ENCODE measurements at regions not wholly inside any gene's neighbourhood (a gene's known extent, or its start where the extent isn't known, plus 50 kb on each side); places are given as distances from the start of the nearest gene placed in this dataset.

- no peak for DNase-seq (ENCODE audit: low read depth in 2 of 2)
Observed at GRCh38 chr10:81019029-81019890, 481.6 kb downstream of the SH2D4B start.

DNA sequence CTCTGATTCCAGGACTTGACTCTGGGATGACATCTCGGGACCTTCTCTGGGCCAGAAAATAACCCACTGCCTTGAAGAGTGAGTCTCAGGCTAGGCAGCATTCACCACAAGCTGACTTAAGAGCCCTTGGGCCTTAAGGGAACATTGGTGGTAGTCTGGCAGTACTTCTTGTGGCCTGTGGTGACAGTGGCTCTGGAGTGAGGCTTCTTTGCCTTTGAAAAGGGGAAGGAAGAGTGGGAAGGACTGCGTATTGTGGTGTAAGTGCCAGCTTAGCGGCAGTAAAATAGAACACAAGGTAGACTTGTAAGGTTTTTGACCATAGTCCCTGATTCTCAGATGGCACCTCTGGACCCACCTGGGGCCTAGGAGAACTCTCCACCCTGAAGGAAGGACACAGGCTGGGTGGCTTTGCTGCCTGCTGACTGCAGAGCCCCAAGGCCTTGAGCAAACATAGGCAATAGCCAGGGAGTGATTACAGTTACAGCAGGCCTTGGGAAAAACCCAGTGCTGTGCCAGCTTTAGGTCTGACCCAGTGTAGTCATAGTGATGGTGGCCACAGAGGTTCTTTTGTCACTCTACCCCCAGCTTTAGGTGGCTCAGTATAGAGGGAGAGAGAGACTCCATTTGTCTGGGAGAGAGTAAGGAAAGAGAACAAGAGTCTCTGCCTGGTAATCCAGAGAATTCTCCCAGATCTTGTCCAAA, 483.9 kb downstream of the SH2D4B start:
- no peak for DNase-seq (ENCODE audit: low read depth in 2 of 2)

DNA sequence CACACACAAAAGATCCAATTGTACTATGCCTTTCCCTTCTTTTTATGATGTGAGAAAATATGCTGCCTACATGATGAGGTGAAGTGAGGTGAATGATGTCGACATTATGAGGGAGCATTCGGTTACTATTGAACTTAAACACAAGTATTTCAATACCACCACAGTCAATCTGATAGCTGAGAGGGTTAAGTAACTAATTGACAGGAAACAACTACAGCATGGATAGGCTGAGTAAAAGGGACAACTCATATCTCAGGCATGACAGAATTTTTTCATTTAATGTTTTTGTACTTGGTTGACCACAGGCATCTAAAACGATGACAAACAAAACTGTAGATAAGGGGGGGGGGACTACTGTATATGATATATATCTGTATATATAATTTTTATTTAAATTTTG, 488.9 kb downstream of the SH2D4B start:
- no peak for DNase-seq (ENCODE audit: low read depth in 2 of 2)

DNA sequence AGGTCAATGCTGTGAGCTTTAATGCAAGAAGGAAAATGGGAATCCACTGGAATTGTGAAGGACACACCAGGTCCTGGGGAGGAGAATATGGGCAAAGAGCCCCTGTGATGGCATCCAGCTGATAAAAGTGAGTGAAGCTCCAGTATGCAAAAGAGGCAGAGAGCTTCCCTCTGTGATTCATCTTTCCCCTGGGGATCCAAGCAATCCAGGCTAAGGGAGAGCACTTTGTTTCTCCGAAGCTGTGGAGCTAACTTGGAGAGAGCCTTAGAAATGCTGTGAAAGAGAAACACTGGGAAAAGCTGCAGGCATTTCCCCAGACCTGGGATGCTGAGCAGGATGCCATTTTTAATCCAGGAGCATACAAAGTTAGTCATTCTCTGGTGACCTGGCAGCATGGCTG, 489.5 kb downstream of the SH2D4B start:
- no peak for DNase-seq (ENCODE audit: low read depth in 2 of 2)

GRCh38 chr10:81027706-81028105, 490.0 kb downstream of the SH2D4B start:
- no peak for DNase-seq (ENCODE audit: low read depth in 2 of 2)

DNA sequence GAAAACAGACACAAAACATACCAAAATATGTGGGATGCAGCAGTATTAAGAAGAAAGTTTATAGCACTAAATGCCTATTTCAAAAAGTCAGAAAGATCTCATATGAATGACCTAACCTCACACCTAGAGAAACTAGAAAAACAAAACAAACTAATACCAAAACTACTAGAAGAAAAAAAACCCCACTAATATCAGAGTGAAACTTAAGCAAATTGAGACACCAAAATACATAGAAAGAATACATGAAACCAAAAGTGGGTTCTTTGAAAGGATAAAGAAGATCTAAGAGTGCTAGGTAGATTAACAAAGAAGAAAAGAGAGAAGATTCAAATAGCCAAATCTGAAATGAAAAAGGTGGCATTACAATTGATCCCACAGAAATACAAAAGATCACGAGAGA, 494.1 kb downstream of the SH2D4B start:
- no peak for DNase-seq (ENCODE audit: low read depth in 2 of 2)

GRCh38 chr10:81034383-81034782, 496.7 kb downstream of the SH2D4B start:
- no peak for DNase-seq (ENCODE audit: low read depth in 2 of 2)

GRCh38 chr10:81036257-81036656, 498.6 kb downstream of the SH2D4B start:
- DNase-seq (ENCODE audit: low read depth in 2 of 2): no peak

GRCh38 chr10:81040031-81040430, 502.3 kb downstream of the SH2D4B start:
- no peak for DNase-seq (ENCODE audit: low read depth in 2 of 2)

DNA sequence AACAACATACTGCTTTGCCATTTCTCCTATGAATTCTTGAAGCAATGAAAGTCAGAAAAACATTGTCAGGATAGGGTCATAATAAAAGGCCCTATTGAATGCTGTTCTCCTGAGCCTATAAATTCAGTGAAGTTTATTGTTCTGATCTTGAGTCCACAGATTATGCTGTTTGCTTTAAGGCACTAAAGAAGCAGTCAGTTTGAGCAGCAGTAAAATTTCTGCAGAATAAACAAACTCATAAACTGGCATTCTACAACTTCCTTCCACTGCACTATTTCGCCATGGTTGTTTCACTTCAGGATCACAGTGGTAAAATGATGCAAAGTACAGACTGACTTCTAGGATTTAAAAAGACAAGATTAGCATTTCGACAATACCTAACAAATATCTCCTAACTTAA, 503.2 kb downstream of the SH2D4B start:
- no peak for DNase-seq (ENCODE audit: low read depth in 2 of 2)

DNA sequence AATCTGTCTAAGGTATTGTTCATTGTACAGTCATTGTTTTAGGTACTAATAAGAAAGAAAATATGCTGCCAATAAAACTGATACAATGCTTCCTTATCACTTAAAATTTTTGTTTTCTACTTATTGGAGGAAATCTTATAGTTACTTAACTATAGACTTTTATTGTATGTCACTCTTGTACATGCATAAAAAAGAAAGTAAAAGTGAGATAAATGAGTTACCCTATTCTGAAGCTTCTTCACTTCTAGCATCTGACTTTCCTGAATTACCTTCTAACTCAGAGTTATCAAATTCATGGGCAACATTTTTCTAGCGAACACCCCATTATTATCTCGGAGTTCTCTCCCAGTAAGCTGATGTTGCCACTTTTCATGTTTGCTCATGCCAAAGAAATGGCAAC, 504.9 kb downstream of the SH2D4B start:
- DNase-seq (ENCODE audit: low read depth in 2 of 2): no peak

DNA sequence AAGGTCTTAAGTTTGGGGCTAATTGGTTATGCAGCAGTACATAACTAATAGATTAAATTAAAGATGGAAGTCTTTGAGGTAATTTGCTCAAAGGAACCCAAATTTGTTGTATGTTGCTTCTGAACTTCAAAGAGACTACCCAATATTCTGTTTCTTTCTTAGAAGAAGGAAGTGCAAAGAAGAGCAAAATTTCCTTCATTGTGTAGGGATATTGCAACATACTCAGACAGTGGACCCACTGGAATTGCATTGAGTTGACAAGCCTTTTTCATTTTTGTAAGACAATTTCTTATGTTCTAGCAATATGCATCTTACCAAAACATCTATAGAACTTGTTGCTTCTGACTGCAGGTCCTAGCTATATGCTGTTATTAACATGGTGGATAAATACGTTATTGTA, 527.8 kb downstream of the SH2D4B start:
- no peak for DNase-seq (ENCODE audit: low read depth in 2 of 2)

GRCh38 chr10:81068460-81068859, 530.8 kb downstream of the SH2D4B start:
- no peak for DNase-seq (ENCODE audit: low read depth in 2 of 2)

GRCh38 chr10:81071087-81071796, 533.5 kb downstream of the SH2D4B start:
- DNase-seq (ENCODE audit: low read depth in 2 of 2): no peak

- DNase-seq (ENCODE audit: low read depth in 2 of 2): no peak
Observed at GRCh38 chr10:81073155-81073554, 535.5 kb downstream of the SH2D4B start.

- no peak for DNase-seq (ENCODE audit: low read depth in 2 of 2)
Observed at GRCh38 chr10:81081887-81082620, 544.4 kb downstream of the SH2D4B start.

DNA sequence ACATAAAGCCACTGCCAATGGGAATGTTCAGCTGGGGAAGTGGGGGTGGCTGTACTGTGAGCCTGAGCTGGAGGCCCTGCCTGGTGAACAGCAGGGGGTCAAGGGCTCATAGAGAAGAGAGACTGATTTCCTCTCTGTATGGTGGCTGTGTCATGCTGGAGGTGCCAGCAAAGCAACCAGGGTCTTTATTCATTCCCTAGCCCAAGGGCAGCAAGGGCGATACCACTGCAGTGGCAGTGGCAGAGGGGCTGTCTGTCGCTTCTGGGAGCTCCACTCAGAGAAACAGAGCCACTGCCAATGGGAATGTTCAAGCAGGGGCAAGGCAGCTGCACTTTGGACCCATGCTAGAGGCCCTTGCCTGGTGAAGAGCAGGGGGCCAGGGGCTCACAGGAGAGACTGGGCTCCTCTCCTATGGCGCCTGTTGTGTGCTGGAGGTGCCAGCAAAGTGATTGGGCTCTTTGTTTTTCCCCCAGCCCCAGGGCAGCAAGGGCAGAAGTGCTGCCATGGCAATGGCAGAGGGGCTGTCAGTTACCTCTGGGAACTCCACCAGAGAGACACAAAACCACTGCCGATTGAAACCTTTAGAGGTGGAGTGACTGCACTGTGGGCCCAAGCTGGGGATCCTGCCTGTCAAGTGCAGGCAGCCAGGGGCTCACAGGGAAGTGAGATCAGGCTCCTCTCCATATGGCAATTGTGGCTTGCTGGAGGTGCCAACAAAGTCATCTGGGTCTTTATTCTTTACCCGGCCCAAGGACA, 545.1 kb downstream of the SH2D4B start:
- no peak for DNase-seq (ENCODE audit: low read depth in 2 of 2)

DNA sequence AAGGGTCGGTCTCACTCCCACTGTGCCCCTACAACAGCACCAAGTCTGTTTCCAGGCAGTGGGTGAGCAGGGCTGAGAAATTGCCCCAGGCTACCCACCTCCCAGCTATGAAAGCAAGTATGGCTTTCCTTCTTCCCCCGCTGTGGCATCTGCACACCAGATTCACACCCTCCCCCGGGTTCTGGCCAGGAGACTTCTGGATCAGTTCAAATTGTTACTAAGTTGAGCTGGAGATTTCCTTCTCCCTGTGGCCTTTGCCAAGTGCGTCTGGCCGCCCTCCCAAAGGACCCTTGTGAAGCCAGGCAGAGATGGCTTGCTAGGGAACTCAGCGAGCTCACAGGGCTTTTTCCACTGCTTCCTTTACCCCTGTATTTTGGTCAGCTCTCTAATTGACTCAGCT, 555.4 kb downstream of the SH2D4B start:
- DNase-seq (ENCODE audit: low read depth in 2 of 2): no peak

GRCh38 chr10:81095238-81095637, 557.5 kb downstream of the SH2D4B start:
- no peak for DNase-seq (ENCODE audit: low read depth in 2 of 2)

GRCh38 chr10:81096558-81096957, 558.9 kb downstream of the SH2D4B start:
- DNase-seq (ENCODE audit: low read depth in 2 of 2): no peak

DNA sequence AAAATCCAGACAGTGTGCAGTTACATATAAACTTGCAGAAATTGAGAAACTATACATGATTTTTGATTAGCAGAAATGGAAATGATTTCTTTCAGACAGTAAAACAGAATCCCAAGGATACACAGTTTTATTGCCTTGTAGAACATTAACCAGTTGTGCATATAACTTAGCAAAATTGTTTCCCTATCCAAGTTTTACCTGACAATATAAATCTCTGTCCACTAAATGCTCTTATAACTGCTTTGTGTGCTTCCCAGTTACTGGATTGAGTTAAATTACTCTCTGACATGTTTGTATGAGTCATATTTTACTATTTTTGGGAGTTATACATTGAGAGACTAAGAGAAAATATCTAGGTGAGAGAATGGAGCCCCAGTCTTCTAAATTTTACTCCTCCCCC, 563.4 kb downstream of the SH2D4B start:
- no peak for DNase-seq (ENCODE audit: low read depth in 2 of 2)
